DND-41 (cell line): ENCODE measurements at regions not wholly inside any gene's neighbourhood (a gene's known extent, or its start where the extent isn't known, plus 50 kb on each side); places are given as distances from the start of the nearest gene placed in this dataset.

Source experiments
- CTCF ChIP-seq: IDR thresholded peaks from 2 replicates; pipeline ENCODE4 v1.5.1; 2012; ENCODE audit warnings: borderline replicate concordance, low read length, moderate library complexity, mild to moderate bottlenecking; ENCODE audit not compliant: poor library complexity, severe bottlenecking; ENCODE audit errors: extremely low read depth
- EZH2 ChIP-seq: IDR thresholded peaks from 3 replicates; pipeline ENCODE4 v1.6.1; 2012; ENCODE audit warnings: borderline replicate concordance, low read depth, mild to moderate bottlenecking, moderate library complexity, low read length, inconsistent platforms; ENCODE audit not compliant: severe bottlenecking

DNA sequence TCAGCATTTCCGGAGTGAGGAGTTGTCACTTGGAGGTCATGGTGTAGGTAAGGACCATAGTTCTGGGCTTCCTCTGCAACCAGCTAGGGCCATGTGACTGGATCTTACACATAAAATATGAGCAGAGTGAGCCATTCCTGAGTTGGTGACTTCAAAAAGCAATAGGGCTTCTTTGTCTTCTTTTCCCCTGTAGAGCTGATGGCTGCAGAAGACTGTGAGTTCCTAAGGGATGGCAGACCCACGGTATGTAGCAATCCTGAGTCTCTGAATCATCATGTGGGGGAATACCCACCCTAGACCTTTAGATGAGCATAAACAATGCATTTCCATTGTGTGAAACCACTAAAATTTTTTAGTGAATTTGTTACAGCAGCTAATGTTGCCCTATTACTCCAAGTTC, 151.1 kb upstream of the TBX3 start:
- TF ChIP-seq CTCF (no peak), EZH2 (no peak)
